Adrenal gland (tissue), 5 donors: ENCODE measurements at regions not wholly inside any gene's neighbourhood (a gene's known extent, or its start where the extent isn't known, plus 50 kb on each side); places are given as distances from the start of the nearest gene placed in this dataset.

Experiments
- CTCF ChIP-seq, 6 experiments: fragments of 450-650 bp in 4 of 6; fragments of 200-600 bp in 2 of 6; sonication (generic) in 1 of 6; IDR thresholded peaks; 1 replicate in 5 of 6; 2 replicates in 1 of 6; pipeline versions ENCODE4 v1.5.1 to v1.8.0; 2016 to 2021; ENCODE audit warnings: antibody characterized with exemption in 6 of 6, mild to moderate bottlenecking in 2 of 6, moderate library complexity in 1 of 6
- POLR2A ChIP-seq, 2 donors: fragments of 450-650 bp; IDR thresholded peaks; one replicate each; pipeline ENCODE4 v1.6.1; 2017; ENCODE audit warnings: antibody characterized with exemption in 2 of 2, mild to moderate bottlenecking in 2 of 2, moderate library complexity in 1 of 2
- donor health status: DM: no; HTN: no; CAD: no.

GRCh38 chr13:44146138-44146537 lies 227.5 kb upstream of the SERP2 start:
- TF ChIP-seq CTCF (IDR thresholded peaks at IDR 0.05) (no peak), POLR2A (IDR thresholded peaks at IDR 0.05) (no peak)
